ENCODE measurements at regions not wholly inside any gene's neighbourhood (a gene's known extent, or its start where the extent isn't known, plus 50 kb on each side); places are given as distances from the start of the nearest gene placed in this dataset.

GRCh38 chr10:58068809-58069208, 198.9 kb downstream of the IPMK start:
- Histone ChIP-seq H3K27ac (no peak overlapping the region), H3K36me3 (replicated peaks) (no peaks in the 10 kb centered on the region), H3K4me3 (ENCODE audit: low read depth, low read length) (no peak overlapping the region), H3K27me3 (replicated peaks) (peaks cover 2% of the 10 kb centered on the region)
- in situ Hi-C loops (cut with HindIII; ENCODE audit: low pct_ligation_motif_present, low sequenced_read_pairs), result no loop called here
- no peak for TF ChIP-seq CTCF (IDR thresholded peaks at IDR 0.05; ENCODE audit: low read depth, low read length, missing control alignments)
- no peak for DNase-seq

GRCh38 chr10:58066979-58067378, 200.7 kb downstream of the IPMK start:
- Histone ChIP-seq H3K36me3 (replicated peaks) (no peaks in the 10 kb centered on the region), H3K27me3 (replicated peaks) (peaks cover 2% of the 10 kb centered on the region), H3K4me3 (ENCODE audit: low read depth, low read length) (no peak overlapping the region), H3K27ac (no peak overlapping the region)
- DNase-seq, result no peak
- no peak for TF ChIP-seq CTCF (IDR thresholded peaks at IDR 0.05; ENCODE audit: low read depth, low read length, missing control alignments)
- in situ Hi-C loops (cut with HindIII; ENCODE audit: low pct_ligation_motif_present, low sequenced_read_pairs), result no loop called here

- H3K27ac ChIP-seq, result no peak overlapping the region
- H3K36me3 ChIP-seq (replicated peaks), result no peaks in the 10 kb centered on the region
- no peak for TF ChIP-seq CTCF (IDR thresholded peaks at IDR 0.05; ENCODE audit: low read depth, low read length, missing control alignments)
- no peak overlapping the region for H3K4me3 ChIP-seq (ENCODE audit: low read depth, low read length)
- no peak for DNase-seq
- H3K27me3 ChIP-seq (replicated peaks), result peaks cover 2% of the 10 kb centered on the region
- in situ Hi-C loops (cut with HindIII; ENCODE audit: low pct_ligation_motif_present, low sequenced_read_pairs), result no loop called here
Measured at GRCh38 chr10:58066126-58066525, 201.6 kb downstream of the IPMK start.

GRCh38 chr10:58065529-58065815, 202.2 kb downstream of the IPMK start:
- in situ Hi-C loops (cut with HindIII; ENCODE audit: low pct_ligation_motif_present, low sequenced_read_pairs), result no loop called here
- Histone ChIP-seq H3K27ac (no peak overlapping the region), H3K27me3 (replicated peaks) (peaks cover 2% of the 10 kb centered on the region), H3K36me3 (replicated peaks) (no peaks in the 10 kb centered on the region), H3K4me3 (ENCODE audit: low read depth, low read length) (no peak overlapping the region)
- no peak for DNase-seq
- no peak for TF ChIP-seq CTCF (IDR thresholded peaks at IDR 0.05; ENCODE audit: low read depth, low read length, missing control alignments)

GRCh38 chr10:58064714-58065528, 202.8 kb downstream of the IPMK start:
- Histone ChIP-seq H3K27ac (no peak overlapping the region), H3K27me3 (replicated peaks) (peaks cover 2% of the 10 kb centered on the region), H3K4me3 (ENCODE audit: low read depth, low read length) (no peak overlapping the region), H3K36me3 (replicated peaks) (no peaks in the 10 kb centered on the region)
- in situ Hi-C loops (cut with HindIII; ENCODE audit: low pct_ligation_motif_present, low sequenced_read_pairs), result no loop called here
- TF ChIP-seq CTCF (IDR thresholded peaks at IDR 0.05; ENCODE audit: low read depth, low read length, missing control alignments), result peak; percentile 82
- DNase-seq, result peak; percentile 62

All from brain microvascular endothelial cell (primary cell).